ENCODE measurements at regions not wholly inside any gene's neighbourhood (a gene's known extent, or its start where the extent isn't known, plus 50 kb on each side); places are given as distances from the start of the nearest gene placed in this dataset.

DNA sequence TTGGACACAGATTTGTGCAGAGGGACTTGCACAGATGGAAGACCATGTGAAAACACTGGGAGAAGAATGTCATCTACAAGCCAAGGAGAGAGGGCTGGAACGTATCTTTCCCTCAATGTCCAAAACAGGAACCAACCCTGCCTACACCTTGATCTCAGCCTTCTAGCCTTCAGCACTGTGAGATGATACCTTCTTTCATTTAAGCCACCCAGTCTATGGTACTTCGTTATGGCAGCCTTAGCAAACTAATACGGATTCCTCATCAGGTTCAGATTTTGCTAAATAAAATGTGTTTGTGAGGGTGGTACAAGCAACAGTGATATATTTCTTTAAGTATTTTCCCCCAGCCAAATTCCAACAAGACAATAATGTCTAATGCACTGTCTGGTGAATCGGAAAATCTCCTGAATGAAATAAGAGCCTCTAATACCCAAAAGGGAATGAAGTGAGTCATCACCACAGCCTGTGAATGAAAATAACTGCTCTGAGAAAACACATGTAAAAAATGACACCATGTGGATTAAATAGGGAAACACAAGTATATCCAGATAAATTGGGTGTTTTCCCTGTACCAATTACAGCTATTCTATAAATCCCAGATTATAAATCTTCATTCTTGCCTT is 182.8 kb upstream of the TARS1 start:
- CTCF ChIA-PET, result interaction anchor here (0.7 to 1.2 kb wide), 2 partner anchors 8 to 20 kb away, joined by 3 read pairs; no protein-coding TSS in a partner anchor
- POLR2A ChIA-PET, result no interaction called here
- TF ChIP-seq, protein P1, sequence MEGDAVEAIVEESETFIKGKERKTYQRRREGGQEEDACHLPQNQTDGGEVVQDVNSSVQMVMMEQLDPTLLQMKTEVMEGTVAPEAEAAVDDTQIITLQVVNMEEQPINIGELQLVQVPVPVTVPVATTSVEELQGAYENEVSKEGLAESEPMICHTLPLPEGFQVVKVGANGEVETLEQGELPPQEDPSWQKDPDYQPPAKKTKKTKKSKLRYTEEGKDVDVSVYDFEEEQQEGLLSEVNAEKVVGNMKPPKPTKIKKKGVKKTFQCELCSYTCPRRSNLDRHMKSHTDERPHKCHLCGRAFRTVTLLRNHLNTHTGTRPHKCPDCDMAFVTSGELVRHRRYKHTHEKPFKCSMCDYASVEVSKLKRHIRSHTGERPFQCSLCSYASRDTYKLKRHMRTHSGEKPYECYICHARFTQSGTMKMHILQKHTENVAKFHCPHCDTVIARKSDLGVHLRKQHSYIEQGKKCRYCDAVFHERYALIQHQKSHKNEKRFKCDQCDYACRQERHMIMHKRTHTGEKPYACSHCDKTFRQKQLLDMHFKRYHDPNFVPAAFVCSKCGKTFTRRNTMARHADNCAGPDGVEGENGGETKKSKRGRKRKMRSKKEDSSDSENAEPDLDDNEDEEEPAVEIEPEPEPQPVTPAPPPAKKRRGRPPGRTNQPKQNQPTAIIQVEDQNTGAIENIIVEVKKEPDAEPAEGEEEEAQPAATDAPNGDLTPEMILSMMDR (IDR thresholded peaks at IDR 0.05; ENCODE audit: control extremely low read depth, extremely low read depth, low read depth, missing control alignments), result no peak
- no peak for DNase-seq (ENCODE audit: extremely low spot score)

DNA sequence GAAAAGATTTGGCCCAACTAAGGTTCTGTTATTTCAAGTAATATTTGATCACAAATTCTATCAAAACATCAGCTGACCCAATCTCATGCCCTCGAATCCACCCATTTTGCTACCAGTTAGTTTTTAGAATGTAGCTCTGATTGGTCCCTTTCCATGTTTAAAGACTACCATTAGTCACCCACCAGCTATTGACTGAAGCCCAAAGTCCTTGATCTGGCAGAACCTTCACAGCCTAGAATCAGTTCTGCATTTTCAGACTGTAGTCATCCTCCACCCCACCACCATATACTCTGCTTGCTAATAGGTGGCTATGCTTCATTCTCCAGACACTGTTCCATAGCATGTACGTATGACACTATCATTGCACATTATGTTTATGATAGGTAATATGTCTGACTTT is 182.2 kb upstream of the TARS1 start:
- no peak for DNase-seq (ENCODE audit: extremely low spot score)
- CTCF ChIA-PET, result interaction anchor here (0.7 to 1.2 kb wide), 2 partner anchors 9 to 20 kb away, joined by 3 read pairs; no protein-coding TSS in a partner anchor
- TF ChIP-seq, protein P1 (IDR thresholded peaks at IDR 0.05; ENCODE audit: control extremely low read depth, extremely low read depth, low read depth, missing control alignments), result no peak
- POLR2A ChIA-PET, result no interaction called here

DNA sequence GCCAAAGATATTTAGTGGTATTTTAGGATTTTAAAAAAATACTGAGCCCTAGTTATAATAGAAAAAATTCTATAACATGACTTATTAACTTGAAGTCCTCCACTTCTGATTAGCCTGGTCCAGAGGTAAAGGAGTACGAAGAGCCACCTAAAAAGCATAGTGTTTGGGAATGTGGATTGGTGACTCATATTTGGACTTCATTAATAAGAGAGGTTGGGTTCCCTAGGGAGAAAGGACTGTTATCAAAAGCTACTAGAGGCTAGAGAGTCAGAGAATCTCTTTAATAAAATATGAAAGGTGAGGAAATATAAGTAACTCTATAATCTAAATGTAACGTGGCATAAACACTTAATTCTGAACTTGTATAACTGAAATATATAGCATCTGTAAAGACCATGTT is 180.7 kb upstream of the TARS1 start:
- ChIA-PET POLR2A (no interaction called here), CTCF (no interaction called here)
- TF ChIP-seq, protein P1 (IDR thresholded peaks at IDR 0.05; ENCODE audit: control extremely low read depth, extremely low read depth, low read depth, missing control alignments), result no peak
- no peak for DNase-seq (ENCODE audit: extremely low spot score)

DNA sequence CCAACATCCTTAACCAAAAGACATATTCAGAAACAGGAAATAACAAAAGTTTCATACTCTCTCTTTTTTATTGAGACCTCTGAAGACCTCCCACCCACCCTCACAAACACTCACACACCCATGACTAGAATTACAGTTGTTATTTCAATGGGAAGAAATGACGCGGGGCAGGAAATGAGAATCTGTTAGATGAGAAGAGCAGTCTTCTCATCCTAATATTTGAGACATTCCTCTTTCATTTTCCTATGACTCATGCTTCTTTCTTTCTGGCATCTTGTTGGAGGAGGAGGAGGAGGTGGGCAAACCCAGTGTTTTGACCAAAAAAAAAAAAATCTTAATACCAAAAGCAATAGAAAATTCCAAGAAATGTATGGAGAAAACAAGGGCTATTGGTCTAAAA is 179.5 kb upstream of the TARS1 start:
- CTCF ChIA-PET, result no interaction called here
- TF ChIP-seq, protein P1 (IDR thresholded peaks at IDR 0.05; ENCODE audit: control extremely low read depth, extremely low read depth, low read depth, missing control alignments), result no peak
- no peak for DNase-seq (ENCODE audit: extremely low spot score)
- POLR2A ChIA-PET, result no interaction called here

DNA sequence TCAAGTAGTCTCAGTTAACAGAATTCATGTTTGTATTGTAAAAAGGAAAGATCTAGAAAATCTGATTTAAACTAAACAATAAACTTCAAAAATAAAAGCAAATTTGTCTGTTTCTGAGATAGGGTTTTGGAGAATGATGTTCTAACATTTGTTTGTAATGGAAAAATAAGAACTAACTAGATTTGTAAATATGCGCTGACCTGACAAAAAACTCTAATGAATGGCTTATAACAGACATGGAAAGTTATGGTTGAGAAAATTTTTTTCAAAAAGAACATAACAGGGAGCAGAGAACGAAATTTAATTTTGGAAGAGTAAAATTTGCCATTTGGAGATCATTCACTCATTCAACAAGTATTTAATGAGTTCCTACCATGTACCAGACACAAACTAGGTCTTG is 179.0 kb upstream of the TARS1 start:
- CTCF ChIA-PET, result no interaction called here

DNA sequence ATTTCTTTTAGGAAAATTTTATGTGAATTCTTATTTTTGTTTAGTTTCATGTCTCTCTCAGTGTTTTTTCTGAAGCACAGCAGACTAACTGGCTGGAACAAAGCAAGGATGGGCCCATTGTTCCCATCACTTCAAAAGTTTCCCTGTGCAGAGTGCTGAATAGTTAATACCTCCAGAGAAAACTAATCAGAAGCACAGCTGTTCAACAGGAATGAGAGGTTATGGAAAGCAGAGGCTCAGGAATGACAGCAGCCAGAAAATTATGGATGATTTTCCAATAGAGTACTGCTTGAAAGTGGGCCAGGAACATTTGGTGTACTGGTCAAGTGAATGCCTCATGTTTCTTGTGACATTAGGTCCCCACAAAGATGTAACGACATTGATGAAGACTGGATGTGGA is 173.0 kb upstream of the TARS1 start:
- POLR2A ChIA-PET, result no interaction called here
- TF ChIP-seq, protein P1 (IDR thresholded peaks at IDR 0.05; ENCODE audit: control extremely low read depth, extremely low read depth, low read depth, missing control alignments), result no peak
- no peak for DNase-seq (ENCODE audit: extremely low spot score)
- CTCF ChIA-PET, result interaction anchor here (1.2 kb wide), 1 partner anchor 13 kb away, joined by 4 read pairs; no protein-coding TSS in a partner anchor

More for the DNA sequence above, 179.0 kb upstream of the TARS1 start:
- POLR2A ChIA-PET, result no interaction called here
- TF ChIP-seq, protein P1 (IDR thresholded peaks at IDR 0.05; ENCODE audit: control extremely low read depth, extremely low read depth, low read depth, missing control alignments), result no peak
- no peak for DNase-seq (ENCODE audit: extremely low spot score)

All from GM10248 (cell line).